Dermis blood vessel endothelial cell (primary cell): ENCODE measurements at regions not wholly inside any gene's neighbourhood (a gene's known extent, or its start where the extent isn't known, plus 50 kb on each side); places are given as distances from the start of the nearest gene placed in this dataset.
A peak's percentile ranks its signal among the peaks of the same experiment; 100 is the strongest.
"Not testable (repeated sequence)": the region's sequence is repeated elsewhere in the genome, so short reads cannot be mapped to it uniquely, and the experiment has no call there.

Experiments
- DNase-seq: peaks from one replicate; pipeline ENCODE4 v3.0.0; 2010

GRCh38 chr5:21013237-21013636 is 1025.2 kb upstream of the CDH18 start:
- no peak for DNase-seq

GRCh38 chr5:21007781-21008180 is 1019.8 kb upstream of the CDH18 start:
- no peak for DNase-seq

- not testable (repeated sequence) for DNase-seq
Measured at GRCh38 chr5:20988933-20989332, 1000.9 kb upstream of the CDH18 start.

GRCh38 chr5:20985754-20986153 is 997.8 kb upstream of the CDH18 start:
- DNase-seq: no peak

- peak; percentile 4 for DNase-seq
Measured at GRCh38 chr5:20974426-20974825, 986.4 kb upstream of the CDH18 start.

- DNase-seq: peak; percentile 22
Measured at GRCh38 chr5:20972419-20972925, 984.5 kb upstream of the CDH18 start.

DNA sequence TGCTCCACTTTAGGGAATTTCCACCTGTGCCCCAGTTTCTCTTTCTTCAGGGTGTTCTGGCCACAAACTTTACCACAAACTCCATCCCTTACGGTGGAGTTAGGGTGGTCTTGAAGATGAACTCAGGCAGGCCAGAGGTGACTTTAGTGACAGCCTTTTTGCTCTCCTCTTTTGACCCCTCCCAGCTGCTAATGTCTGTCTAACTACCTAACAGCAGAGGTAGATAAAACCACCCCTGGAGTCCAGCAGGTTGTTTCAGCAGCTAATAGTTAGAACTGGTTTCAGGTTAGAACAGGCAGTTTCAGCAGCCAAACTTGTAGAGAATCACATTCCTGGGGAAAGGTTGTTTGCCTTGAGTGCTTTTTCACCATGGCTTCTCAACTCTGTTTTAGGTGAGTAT is 971.3 kb upstream of the CDH18 start:
- DNase-seq: no peak

DNA sequence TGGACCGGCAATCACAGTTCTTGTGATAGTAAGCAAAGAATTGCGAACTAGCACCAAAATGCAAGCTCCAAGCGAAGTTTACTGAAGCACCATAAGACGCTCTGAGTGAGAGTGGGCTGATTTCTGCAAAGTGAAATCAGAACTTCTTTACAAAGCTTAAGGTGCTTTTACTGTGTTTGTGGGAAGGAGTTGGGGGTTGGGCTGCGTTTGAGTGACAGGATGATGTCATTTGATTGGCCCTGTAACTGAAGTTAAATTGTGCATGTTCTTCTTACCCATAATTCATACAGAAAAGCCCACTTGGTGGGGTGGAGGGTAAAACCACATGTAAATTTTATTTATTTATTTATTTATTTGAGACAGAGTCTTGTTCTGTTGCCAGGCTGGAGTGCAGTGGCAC is 970.6 kb upstream of the CDH18 start:
- no peak for DNase-seq

- no peak for DNase-seq
Measured at GRCh38 chr5:20956134-20956533, 968.1 kb upstream of the CDH18 start.

DNA sequence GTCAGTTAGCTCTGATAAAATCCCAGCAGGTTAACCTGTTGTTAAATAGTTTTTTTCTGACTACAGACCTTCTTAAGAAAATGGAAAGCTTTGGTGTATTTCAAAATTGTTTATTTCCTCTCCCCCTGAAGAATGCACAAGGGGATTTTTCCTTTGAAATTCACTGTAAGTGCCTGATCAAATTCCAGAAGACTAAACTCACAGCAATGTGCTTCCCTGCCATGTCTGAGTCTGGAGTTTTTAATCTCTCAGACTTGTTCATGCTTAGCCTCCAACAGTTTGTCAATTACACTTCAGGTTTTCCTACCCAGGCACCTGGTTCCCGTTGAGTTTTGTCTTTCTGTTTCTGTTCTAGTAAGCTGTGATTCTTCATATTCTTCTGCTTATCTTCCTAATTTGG is 961.6 kb upstream of the CDH18 start:
- no peak for DNase-seq

DNA sequence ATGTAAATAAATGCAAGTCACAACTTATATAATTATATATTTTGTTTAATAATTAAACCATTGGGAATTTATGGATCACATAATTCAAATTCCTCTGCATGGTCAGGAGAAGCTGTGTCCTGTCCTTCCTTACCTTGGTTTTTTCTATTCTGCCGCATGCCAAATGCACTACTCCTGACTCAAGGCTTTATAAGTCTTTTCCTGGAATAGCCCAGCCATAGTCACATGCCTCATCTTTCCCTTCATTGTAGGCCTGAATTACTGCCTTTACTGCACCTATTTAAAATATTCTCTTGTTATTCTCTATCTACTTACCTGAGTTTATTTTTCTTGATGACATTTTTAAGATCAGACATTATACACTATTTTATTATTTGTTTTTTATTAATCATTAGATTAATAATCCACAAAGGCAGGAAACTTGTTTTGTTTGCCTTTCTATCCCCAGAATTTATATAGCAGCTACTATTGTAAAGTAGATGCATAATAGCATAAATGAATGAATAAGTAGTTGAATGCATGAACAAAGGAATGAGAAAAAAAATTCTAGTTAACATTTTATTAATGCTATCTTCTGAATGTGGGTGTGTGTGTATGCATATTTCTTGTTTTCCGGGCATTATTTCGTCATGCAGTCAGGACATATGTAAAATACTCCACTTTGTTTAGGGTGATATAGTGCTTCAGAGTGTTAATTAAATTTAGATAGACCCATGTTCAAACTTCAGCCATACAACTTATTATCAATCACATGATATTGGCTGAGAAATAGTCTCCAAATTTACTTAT is 955.4 kb upstream of the CDH18 start:
- not testable (repeated sequence) for DNase-seq

DNA sequence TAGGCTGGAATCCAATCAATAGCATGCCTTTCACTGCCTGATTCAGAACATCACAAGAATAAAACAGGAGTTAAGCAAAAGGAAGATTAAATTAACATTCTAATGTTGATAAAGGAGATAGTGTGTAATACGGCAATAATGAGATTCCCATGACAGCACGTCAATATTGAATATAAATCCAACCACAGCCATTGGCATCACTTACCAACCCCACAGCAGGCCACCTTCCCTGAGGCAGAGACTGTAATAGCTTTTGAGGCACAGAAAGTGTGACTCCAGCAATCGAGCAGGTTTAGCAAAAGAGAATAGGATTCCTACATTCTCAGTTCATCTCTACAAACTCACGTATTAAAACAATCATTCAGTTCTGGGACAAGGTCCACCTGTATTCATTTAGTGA is 954.6 kb upstream of the CDH18 start:
- not testable (repeated sequence) for DNase-seq

- DNase-seq: not testable (repeated sequence)
Measured at GRCh38 chr5:20940786-20941185, 952.8 kb upstream of the CDH18 start.

GRCh38 chr5:20890936-20891335 is 902.9 kb upstream of the CDH18 start:
- DNase-seq: not testable (repeated sequence)

GRCh38 chr5:20875726-20876125 is 887.7 kb upstream of the CDH18 start:
- not testable (repeated sequence) for DNase-seq

DNA sequence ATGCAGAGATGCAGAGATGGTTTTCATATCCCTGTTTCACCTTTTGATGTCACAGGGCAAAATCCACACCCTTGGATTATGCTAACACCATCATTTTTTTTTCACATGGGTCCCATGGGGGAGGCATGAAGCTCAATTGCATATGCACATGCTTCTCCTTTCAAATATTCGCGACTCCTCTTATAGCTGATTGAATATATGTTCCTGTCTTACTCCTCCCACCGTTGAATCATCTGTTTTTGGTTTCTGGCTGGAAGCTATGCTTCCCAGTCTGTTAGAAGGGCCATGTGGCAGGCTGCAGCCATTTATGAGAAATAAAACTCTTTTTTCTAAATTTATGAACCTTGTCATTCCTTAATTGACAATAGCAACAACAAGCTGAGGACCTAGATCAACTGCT is 877.9 kb upstream of the CDH18 start:
- DNase-seq: not testable (repeated sequence)

DNA sequence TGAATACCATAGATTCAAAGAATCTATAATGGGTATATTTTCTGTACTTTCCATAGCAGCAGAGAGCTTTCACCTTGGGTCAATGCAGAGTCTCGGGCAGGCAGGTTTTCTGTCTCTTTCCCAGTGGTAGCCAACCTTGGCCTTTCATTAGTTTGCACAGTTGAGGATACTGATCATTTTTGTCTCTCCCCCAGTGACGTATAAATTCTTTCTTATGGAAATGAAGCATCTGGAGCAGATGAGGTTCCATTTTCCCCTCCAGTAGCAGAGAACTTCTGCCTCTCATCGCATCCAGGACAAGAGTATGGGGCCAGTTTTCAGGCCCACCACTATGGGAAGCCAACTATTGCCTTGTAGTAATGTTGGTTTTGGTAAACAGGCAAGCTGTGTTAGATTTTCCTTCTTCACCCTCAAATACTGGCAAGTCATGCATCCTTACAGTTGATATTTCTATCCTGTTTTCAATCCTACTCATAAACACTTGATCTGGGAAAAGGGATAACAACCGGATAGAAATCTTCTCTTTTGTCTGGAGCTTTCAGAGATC is 845.2 kb upstream of the CDH18 start:
- DNase-seq: peak; percentile 1

GRCh38 chr5:20832204-20833080 is 844.4 kb upstream of the CDH18 start:
- peak; percentile 0 for DNase-seq

DNA sequence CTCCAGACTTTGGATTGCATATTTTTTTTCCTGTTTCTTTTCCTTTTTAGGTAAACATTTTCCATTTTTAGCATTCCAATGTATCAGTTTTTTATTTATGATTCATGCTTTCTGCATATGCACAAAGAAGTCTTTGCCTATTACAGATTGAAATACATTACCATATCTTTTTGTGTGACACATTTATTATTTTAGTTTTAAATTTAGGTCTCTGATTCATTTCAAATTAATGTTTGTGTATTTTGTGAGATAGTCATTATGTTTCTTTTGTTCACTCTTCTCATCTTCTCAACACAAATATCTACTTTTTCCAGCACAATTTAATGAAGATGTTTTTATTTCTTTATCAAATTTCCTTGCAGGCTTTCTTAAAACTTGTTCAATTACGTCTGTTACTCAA is 838.0 kb upstream of the CDH18 start:
- not testable (repeated sequence) for DNase-seq

GRCh38 chr5:20797216-20797615 is 809.2 kb upstream of the CDH18 start:
- DNase-seq: not testable (repeated sequence)

GRCh38 chr5:20784755-20785154 is 796.8 kb upstream of the CDH18 start:
- DNase-seq: not testable (repeated sequence)

DNA sequence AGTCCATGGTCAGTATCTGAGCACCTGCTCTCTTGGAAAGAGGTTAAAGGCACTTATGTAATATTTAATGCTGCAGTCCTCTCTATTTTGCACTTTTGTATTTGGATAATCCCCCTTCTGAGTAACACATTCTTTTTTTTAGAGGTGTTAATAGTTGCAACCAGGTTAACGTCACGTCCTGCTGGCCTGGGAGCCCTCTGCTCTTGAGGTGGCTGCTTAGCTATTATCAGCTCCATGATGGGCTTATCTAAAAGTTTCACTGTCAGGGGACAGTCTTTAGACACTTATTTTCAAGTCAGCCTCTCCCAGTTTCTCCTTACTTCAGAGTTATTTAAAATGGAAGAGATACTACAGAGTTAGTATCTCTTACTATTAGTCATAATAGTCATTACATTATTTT is 795.5 kb upstream of the CDH18 start:
- DNase-seq: not testable (repeated sequence)

DNA sequence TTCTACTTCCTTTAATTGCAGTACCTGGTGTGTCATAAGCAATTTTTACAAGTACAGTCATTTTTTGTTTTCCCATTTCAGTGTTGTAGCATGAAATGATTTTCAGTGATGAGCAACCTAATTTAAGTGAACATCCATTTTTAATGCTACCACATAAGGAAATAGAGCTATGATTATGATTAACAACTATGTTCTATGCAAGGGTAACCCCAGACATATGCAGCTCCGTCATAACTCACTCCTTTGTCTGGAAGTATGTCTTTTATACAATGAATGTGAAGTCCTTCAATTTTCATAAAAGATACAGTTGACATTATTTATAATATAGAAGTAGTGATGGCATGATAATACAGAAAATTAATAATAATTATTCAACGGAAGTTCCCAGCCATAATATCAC is 783.3 kb upstream of the CDH18 start:
- DNase-seq: not testable (repeated sequence)
